GM21528 (cell line): ENCODE measurements at regions not wholly inside any gene's neighbourhood (a gene's known extent, or its start where the extent isn't known, plus 50 kb on each side); places are given as distances from the start of the nearest gene placed in this dataset.

ENCODE experiments used
- ATAC-seq: cut with Tn5 transposase; IDR thresholded peaks from one replicate; pipeline ENCODE4 v1.9.1; 2021; ENCODE audit warnings: mild to moderate bottlenecking, moderate library complexity; ENCODE audit not compliant: unreplicated experiment, low FRiP score

- ATAC-seq = no peak
These were observed 486.5 kb downstream of the ARAP2 start for GRCh38 chr4:35757836-35758235.

GRCh38 chr4:35760807-35761206 is 483.5 kb downstream of the ARAP2 start:
- ATAC-seq = no peak

DNA sequence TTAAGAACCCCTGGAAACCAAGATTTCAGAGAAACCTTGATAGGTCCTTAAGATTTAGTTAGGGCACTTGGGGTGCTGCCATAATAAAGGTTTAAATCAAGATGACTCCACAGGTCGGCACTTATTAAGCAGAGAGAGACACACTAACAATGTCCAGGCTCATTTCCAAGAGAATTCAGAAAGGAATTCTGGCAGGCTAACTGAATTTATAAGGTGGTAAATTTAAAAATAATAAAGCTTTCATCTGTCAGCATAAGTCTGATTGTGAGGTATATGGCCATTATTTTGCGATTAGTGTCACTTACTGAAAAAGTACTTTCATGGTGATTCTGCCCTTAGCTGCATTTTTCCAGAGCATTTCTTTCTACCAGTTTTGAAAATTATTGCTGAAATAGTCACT is 472.7 kb downstream of the ARAP2 start:
- ATAC-seq = no peak

DNA sequence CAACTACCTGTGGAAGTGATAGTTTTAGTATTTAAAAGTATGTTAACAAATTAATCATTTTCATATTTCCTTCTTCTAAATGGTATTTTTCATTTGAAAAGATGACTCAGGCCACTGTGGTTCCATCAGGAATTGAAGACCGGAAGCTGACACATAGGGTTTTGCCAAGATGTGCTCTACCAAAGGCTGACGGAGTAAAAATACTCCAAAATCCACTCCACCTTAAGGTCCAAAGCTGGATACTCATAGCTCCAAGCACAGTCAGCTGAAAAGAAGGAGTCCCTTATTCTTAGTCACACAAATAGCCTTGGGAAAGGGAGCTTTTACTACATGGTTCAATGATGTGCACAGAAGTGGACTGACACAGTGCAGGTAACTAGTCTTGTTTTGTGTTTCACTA is 472.0 kb downstream of the ARAP2 start:
- no peak for ATAC-seq

- no peak for ATAC-seq
These were observed 454.3 kb downstream of the ARAP2 start for GRCh38 chr4:35789899-35790574.

DNA sequence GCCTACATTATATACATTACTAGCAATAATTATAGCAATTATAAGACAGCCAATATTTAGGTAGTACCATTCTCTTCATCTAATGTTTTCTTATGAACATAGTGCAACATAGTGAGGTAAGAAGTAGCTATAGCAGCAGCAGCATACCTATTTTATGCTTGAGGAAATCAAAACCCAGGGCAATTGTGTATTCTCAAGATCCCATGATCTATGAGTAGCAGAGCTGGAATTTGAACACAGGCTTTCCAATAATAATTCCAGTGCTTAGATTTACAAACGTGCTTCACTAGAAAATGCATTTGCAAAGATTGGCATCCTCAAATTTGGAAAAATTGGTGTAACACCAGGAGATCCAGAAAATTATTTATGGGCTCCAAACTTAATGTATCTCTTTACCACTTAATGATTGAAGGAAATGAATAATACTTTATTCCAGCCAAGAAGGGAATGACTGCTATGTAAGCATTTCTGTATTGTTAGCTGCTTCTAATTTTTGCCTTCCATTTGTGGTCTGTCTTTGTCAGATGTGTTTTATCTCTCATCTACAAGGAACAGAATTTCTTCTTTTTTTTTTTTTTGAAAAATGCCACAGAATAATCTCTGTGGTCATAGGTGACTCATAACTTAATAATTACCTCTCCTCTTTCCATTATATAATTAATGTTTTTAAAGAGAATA is 451.1 kb downstream of the ARAP2 start:
- ATAC-seq = no peak

DNA sequence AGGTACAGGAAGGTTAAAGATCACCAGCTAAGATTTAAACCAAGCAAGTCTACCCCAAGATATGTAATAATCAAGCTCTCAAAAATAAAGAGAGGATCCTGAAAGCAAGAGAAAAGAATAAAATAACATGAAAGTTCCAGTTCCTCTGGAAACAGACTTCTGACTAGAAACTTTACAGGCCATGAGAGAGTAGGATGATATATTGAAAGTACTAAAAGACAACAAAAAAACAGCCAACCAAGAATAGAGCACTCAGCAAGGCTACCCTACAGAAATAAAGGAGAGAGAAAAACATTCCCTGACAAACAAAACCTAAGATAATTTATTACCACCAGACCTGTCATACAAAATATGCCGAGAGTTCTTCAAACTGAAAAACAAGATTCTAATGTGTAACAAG is 450.5 kb downstream of the ARAP2 start:
- ATAC-seq = no peak

- ATAC-seq = no peak
These were observed 443.6 kb downstream of the ARAP2 start for GRCh38 chr4:35800669-35801068.

DNA sequence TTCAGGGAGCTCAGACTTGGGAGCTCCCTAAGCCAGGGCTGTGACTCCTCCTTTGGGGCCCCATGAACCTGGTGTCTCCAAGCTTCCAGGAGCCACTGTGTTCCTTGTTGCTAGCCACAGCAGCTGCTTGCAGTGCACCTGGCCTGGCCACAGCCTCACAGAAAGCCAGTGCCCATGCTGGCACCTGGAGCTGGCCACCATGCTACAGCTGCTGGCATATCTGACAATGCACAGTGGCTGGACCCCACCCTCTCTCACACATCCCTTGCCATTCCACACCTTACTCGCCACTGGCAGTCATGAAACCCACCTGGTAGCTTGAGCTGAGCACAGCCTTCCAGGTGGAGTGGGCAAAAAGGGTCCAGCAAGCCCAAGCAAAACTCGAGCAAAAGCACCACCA is 441.7 kb downstream of the ARAP2 start:
- ATAC-seq = no peak

DNA sequence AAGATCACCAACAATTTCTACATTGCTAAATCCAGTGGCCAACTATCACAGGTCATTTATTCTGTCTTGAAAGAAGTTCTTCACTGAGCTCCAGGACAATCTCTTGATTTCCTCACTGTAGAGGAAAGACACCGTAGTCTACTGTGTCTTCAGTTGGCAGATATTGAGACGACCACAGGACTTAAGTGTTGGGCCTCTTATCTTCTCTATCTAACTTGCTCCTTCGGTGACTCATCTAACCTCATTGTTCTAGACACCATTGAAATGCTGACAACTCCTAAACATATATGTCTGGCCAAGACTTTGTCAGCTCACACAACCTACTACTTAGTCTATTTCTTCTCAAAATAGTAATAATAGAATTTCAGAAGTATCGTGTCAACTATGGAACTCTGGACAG is 425.8 kb downstream of the ARAP2 start:
- no peak for ATAC-seq

DNA sequence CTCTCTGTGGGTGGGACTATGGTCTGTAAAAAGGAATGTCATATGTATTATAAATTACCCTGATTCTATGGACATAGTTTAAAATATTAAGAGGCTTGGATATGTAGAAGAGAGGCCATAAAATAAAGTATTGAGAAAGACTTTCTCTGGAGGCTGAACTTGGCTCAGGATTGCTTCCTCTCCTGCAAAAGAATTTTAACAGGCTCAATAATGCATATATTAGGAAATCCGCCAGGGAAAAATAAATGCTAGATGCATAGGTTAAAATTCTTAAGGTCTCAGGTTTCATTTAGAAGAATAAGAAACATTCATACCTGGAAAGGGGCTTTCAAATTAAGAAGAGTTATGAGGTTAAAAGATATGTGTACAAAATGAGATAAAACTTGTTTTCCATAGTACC is 424.3 kb downstream of the ARAP2 start:
- no peak for ATAC-seq

DNA sequence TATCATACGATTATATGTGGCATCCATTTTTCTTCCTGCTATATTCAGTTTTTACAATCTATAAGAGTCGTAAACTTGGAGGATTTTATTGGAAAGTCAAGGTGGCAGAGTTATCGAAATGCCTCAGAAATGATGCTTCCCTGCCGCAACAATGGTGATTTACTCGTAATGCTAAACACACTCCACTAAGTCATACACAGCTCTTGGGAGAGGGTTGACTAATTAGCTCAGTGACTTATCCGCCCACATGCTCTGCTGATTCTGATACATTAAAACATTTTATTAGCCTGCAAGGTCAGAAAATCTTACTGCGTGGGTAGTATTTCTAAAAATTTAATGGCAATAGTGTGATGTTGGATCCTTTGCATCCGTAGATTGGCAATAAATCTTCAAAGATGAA is 420.1 kb downstream of the ARAP2 start:
- no peak for ATAC-seq

DNA sequence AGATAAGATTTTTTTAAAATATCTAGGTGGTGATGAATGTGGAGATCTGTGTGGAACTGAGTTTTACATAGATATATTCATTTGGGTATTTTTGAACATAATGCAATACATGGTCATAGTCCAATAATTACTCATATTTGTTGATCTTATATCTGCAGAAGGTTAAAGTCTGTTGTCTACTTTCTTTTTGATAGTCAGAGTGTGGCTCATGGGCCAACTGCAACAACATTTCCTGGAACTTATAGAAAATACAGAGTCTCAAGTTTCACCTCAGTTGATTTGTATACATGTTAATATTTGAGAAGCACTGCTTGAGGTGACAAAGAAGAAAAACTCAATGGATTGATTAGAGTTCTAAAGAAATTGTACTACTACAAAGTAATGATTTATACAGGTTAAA is 408.4 kb downstream of the ARAP2 start:
- ATAC-seq = no peak

DNA sequence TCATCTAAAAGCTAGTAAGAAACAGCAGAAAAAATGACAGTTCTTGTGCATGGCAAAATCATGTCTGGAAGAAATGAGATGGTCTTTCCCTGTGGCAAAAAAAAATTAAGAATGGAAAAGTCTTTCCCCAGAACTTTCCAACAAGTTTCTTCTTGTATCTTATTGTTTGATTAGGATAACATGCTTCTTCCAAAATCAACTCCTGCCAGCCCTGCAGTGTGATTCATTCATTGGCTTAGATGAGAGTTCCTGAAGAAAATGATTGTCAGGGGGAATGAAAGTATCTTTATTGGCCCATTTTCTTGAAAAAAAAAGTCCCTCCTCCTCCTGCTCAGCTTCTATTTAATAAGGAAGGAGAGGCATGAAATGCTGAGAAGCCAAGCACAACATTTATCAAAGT is 407.7 kb downstream of the ARAP2 start:
- ATAC-seq = no peak

DNA sequence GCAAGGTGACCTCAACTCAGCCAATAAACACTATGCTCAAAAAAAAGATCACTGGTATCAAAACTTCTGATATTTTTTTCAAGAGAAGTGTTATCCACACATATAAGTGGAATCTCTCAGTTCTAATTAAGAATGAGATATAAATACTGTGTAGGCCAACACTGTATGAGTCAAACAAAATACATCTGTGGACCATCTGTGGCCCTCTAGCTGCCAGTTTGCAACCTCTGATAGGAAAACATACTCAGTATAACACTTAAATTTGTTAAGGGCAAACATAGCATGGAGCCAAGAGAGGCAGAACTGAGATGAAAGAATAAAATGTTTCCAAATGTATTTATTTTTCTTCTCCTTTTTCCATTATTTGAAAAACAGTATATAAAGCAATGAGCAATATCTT is 377.3 kb downstream of the ARAP2 start:
- no peak for ATAC-seq

- no peak for ATAC-seq
These were observed 372.0 kb downstream of the ARAP2 start for GRCh38 chr4:35872273-35872672.

- no peak for ATAC-seq
These were observed 364.8 kb downstream of the ARAP2 start for GRCh38 chr4:35879479-35879878.

DNA sequence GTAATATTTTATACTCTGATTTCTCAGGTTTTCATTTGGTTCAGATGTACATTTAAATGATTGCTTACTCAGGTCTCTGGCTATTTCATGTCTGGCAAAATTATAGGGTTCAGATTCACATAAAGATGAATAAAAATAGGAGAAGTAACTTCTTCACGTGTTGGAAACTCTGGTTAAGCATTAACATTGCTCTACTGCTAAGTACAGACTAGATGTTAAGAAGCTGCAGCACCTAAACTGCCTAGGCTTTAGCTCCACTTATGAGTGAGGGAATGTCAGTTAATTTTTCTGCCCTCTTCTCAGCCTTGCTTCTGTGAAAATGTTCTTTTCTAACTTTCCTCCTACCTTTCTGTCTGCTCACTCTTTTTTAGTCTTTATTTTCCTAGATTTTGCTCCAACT is 361.2 kb downstream of the ARAP2 start:
- ATAC-seq = no peak

GRCh38 chr4:35884714-35885480 is 359.4 kb downstream of the ARAP2 start:
- ATAC-seq = no peak

GRCh38 chr4:35897808-35898207 is 346.5 kb downstream of the ARAP2 start:
- ATAC-seq = no peak

DNA sequence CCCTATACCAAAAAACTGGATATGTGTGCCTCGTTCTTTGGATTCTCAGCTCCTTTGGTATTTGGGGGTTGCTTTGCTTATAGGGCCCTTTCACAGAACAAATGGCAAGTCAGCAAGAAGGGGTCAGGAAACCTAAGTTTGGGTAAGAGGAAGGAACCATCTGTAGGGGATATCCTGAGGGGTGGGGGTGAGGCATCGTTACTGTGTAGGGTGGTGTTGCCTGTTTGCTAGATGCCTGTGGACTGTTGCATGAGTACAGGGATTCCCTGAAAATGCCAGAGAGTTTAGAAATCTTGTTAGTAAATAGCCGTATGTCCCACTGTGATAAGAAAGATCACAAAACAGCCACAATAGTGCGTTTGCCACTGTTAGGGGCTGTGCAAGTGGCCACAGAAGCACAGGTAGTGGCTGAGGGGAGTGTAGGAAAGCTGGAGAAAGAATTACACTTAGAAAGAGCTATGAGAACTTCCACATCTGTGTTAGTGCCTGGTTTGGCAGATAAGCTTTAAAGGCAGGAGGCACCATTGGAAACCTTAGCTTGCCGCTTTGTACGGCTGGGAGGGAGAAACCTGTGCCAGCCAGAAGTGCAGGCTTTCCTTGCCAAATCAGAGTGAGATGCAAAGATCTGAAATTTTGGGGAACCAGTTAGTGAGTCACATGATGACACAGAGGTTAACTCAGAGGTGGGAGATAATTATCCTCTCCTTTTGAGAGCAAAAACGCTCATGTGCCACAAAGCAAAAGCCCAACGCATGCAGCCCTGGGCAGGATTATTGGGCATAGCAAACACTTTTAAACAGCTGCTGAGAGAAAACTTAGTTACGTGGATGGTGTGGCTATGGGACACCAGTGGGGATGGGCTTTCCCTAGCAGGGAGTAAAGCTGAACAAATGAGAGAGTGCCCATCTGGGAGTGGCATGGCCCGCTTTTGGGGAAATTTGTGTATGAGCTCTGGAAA is 343.7 kb downstream of the ARAP2 start:
- ATAC-seq = no peak
